AG04449 (cell line): ENCODE measurements at regions not wholly inside any gene's neighbourhood (a gene's known extent, or its start where the extent isn't known, plus 50 kb on each side); places are given as distances from the start of the nearest gene placed in this dataset.

Experiments
- CTCF ChIA-PET: fragments of 350-600 bp; formaldehyde crosslinking; extraction: SDS; loops from one replicate; lab custom pipeline; 2021; ENCODE audit warnings: antibody characterized with exemption; lab: Yijun Ruan, JAX
- POLR2A ChIA-PET: fragments of 400-600, 350-600 bp; formaldehyde crosslinking; extraction: SDS; loops from one replicate; lab custom pipeline; 2020; ENCODE audit warnings: antibody characterized with exemption, inconsistent platforms; lab: Yijun Ruan, JAX
- DNase-seq: peaks from one replicate; pipeline ENCODE4 v3.0.0-alpha.2; 2010; ENCODE audit warnings: low read depth, low spot score
- H3K4me3 ChIP-seq: 2 replicates; pipeline ENCODE4 v1.5.1; 2011; ENCODE audit warnings: low read depth, mild to moderate bottlenecking, control low read depth, low read length
- CTCF ChIP-seq: IDR thresholded peaks from one replicate; pipeline ENCODE4 v1.5.1; 2011; ENCODE audit warnings: mild to moderate bottlenecking, moderate library complexity, low read length, control low read depth, inconsistent platforms; ENCODE audit not compliant: insufficient read depth; ENCODE audit errors: missing control alignments

GRCh38 chr12:38157933-38158401 is 158.6 kb upstream of the ALG10B start:
- CTCF ChIA-PET = no interaction called here
- DNase-seq = no peak
- TF ChIP-seq CTCF = no peak
- H3K4me3 ChIP-seq = no peak overlapping the region
- POLR2A ChIA-PET = no interaction called here

- H3K4me3 ChIP-seq = no peak overlapping the region
- CTCF ChIA-PET = no interaction called here
- no peak for DNase-seq
- POLR2A ChIA-PET = no interaction called here
- TF ChIP-seq CTCF = no peak
Measured at GRCh38 chr12:38158428-38159091, 158.0 kb upstream of the ALG10B start.

GRCh38 chr12:38159092-38159551 is 157.5 kb upstream of the ALG10B start:
- DNase-seq = no peak
- H3K4me3 ChIP-seq = no peak overlapping the region
- CTCF ChIA-PET = no interaction called here
- no peak for TF ChIP-seq CTCF
- POLR2A ChIA-PET = no interaction called here

- POLR2A ChIA-PET = no interaction called here
- no peak for DNase-seq
- CTCF ChIA-PET = no interaction called here
- TF ChIP-seq CTCF = no peak
- no peak overlapping the region for H3K4me3 ChIP-seq
Measured at GRCh38 chr12:38159591-38160317, 156.8 kb upstream of the ALG10B start.

GRCh38 chr12:38160318-38161122 is 156.1 kb upstream of the ALG10B start:
- DNase-seq = no peak
- H3K4me3 ChIP-seq = no peak overlapping the region
- POLR2A ChIA-PET = no interaction called here
- CTCF ChIA-PET = no interaction called here
- no peak for TF ChIP-seq CTCF
